Left ventricle myocardium inferior (tissue), 1 donor: ENCODE measurements at regions not wholly inside any gene's neighbourhood (a gene's known extent, or its start where the extent isn't known, plus 50 kb on each side); places are given as distances from the start of the nearest gene placed in this dataset.

Experiments used
- DNase-seq: peaks from one replicate; pipeline ENCODE4 v3.0.0-alpha.2; 2020
- H3K27ac ChIP-seq: fragments of 200-600 bp; replicated peaks from 2 replicates; pipeline ENCODE4 v1.8.0; 2021
- H3K27me3 ChIP-seq: fragments of 200-600 bp; 2 replicates; pipeline ENCODE4 v1.8.0; 2021; ENCODE audit warnings: low read depth
- H3K36me3 ChIP-seq: fragments of 200-600 bp; 2 replicates; pipeline ENCODE4 v1.8.0; 2021
- H3K4me1 ChIP-seq: fragments of 200-600 bp; 2 replicates; pipeline ENCODE4 v1.8.0; 2021
- H3K4me3 ChIP-seq: fragments of 200-600 bp; 2 replicates; pipeline ENCODE4 v1.8.0; 2021; ENCODE audit warnings: mild to moderate bottlenecking, moderate library complexity
- H3K9me3 ChIP-seq: fragments of 200-600 bp; replicated peaks from 2 replicates; pipeline ENCODE4 v1.8.0; 2021
- CTCF ChIP-seq: fragments of 200-600 bp; IDR thresholded peaks from 2 replicates; pipeline ENCODE4 v1.8.0; 2021; ENCODE audit warnings: antibody characterized with exemption, mild to moderate bottlenecking, borderline replicate concordance
- intact Hi-C: fragments of 100-400 bp; cut with micrococcal nuclease; formaldehyde crosslinking; loops from one replicate; pipeline ENCODE4 v1.11.0; 2022
- donor health status: DM: no; HTN: yes; CAD: no; lungs with severe emphysema.

GRCh38 chr9:25513509-25514033 lies 164.7 kb downstream of the TUSC1 start:
- TF ChIP-seq CTCF = no peak
- no peaks in the 10 kb centered on the region for H3K9me3 ChIP-seq
- H3K4me3 ChIP-seq = no peak overlapping the region
- no peak for DNase-seq
- no peak overlapping the region for H3K27ac ChIP-seq
- no peaks in the 10 kb centered on the region for H3K36me3 ChIP-seq
- no peaks in the 10 kb centered on the region for H3K4me1 ChIP-seq
- H3K27me3 ChIP-seq = no peaks in the 10 kb centered on the region
- intact Hi-C loops = no loop called here

- Histone ChIP-seq H3K9me3 (peaks cover 61% of the 10 kb centered on the region), H3K27ac (no peak overlapping the region), H3K27me3 (no peaks in the 10 kb centered on the region), H3K4me1 (no peaks in the 10 kb centered on the region), H3K36me3 (no peaks in the 10 kb centered on the region), H3K4me3 (no peak overlapping the region)
- DNase-seq = no peak
- TF ChIP-seq CTCF = no peak
- intact Hi-C loops = no loop called here
Measured at GRCh38 chr9:25505644-25506043, 172.6 kb downstream of the TUSC1 start.

- no peaks in the 10 kb centered on the region for H3K36me3 ChIP-seq
- H3K9me3 ChIP-seq = peaks cover 9% of the 10 kb centered on the region
- intact Hi-C loops = no loop called here
- TF ChIP-seq CTCF = no peak
- no peaks in the 10 kb centered on the region for H3K4me1 ChIP-seq
- DNase-seq = no peak
- H3K27ac ChIP-seq = no peak overlapping the region
- no peaks in the 10 kb centered on the region for H3K27me3 ChIP-seq
- no peak overlapping the region for H3K4me3 ChIP-seq
Measured at GRCh38 chr9:25481372-25481771, 196.9 kb downstream of the TUSC1 start.

GRCh38 chr9:25480696-25481095 lies 197.5 kb downstream of the TUSC1 start:
- Histone ChIP-seq H3K4me3 (no peak overlapping the region), H3K9me3 (peaks cover 3% of the 10 kb centered on the region), H3K4me1 (no peaks in the 10 kb centered on the region), H3K27me3 (no peaks in the 10 kb centered on the region), H3K27ac (no peak overlapping the region), H3K36me3 (no peaks in the 10 kb centered on the region)
- no peak for DNase-seq
- intact Hi-C loops = no loop called here
- TF ChIP-seq CTCF = no peak

- TF ChIP-seq CTCF = no peak
- Histone ChIP-seq H3K9me3 (peaks cover 48% of the 10 kb centered on the region), H3K27me3 (no peaks in the 10 kb centered on the region), H3K27ac (no peak overlapping the region), H3K4me1 (no peaks in the 10 kb centered on the region), H3K4me3 (no peak overlapping the region), H3K36me3 (no peaks in the 10 kb centered on the region)
- intact Hi-C loops = no loop called here
- no peak for DNase-seq
Measured at GRCh38 chr9:25472681-25473080, 205.6 kb downstream of the TUSC1 start.
